ENCODE measurements at regions not wholly inside any gene's neighbourhood (a gene's known extent, or its start where the extent isn't known, plus 50 kb on each side); places are given as distances from the start of the nearest gene placed in this dataset.

- TF ChIP-seq POLR2A (IDR thresholded peaks at IDR 0.05) = no peak
- TF ChIP-seq CTCF (IDR thresholded peaks at IDR 0.05) = no peak
Measured at GRCh38 chr6:150715133-150715532, 115.4 kb downstream of the PLEKHG1 start.
